HG02642 (cell line): ENCODE measurements at regions not wholly inside any gene's neighbourhood (a gene's known extent, or its start where the extent isn't known, plus 50 kb on each side); places are given as distances from the start of the nearest gene placed in this dataset.
"Not testable (repeated sequence)": the region's sequence is repeated elsewhere in the genome, so short reads cannot be mapped to it uniquely, and the experiment has no call there.

Experiments used
- ATAC-seq: cut with Tn5 transposase; IDR thresholded peaks from one replicate; pipeline ENCODE4 v1.9.1; 2021; ENCODE audit warnings: mild to moderate bottlenecking; ENCODE audit not compliant: unreplicated experiment, poor library complexity

DNA sequence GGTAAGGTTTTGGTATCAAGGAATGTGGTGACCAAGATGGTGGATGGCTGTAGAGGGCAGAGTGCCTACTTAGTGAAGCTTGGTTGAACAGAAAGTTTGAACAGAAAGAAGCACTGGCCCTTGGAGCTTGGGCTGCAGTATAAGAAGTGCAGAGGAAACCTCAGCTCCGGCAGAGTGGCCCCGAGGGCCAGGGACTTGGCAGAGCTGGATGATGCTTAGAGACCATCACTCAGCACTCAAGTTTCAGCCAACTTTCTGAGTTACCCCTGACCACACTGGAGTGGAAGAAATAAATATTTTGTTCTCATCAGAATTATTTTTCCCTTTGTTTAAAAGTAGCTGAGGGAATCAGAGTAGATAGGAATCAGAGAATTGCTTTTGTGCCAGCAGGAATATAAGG, 336.7 kb downstream of the C7orf25 start:
- no peak for ATAC-seq

DNA sequence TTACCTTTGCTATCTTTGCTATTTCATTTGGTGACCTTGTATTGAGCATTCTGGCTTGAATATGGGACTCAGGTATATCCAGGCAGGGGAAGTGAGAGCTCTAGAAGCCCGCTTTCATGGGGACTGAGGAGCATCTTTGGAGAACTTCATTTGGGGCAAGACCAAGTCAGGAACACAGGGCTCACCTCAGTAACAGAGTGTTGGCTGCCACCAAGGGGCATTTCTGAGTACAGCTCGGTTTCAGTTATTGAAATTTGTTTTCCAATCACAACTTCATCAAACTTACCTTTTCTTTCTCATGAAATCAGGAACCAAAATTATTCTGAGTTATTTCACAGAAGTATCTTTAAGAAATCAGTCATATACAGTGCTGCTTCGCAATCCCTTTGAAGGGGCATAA, 337.2 kb downstream of the C7orf25 start:
- no peak for ATAC-seq

DNA sequence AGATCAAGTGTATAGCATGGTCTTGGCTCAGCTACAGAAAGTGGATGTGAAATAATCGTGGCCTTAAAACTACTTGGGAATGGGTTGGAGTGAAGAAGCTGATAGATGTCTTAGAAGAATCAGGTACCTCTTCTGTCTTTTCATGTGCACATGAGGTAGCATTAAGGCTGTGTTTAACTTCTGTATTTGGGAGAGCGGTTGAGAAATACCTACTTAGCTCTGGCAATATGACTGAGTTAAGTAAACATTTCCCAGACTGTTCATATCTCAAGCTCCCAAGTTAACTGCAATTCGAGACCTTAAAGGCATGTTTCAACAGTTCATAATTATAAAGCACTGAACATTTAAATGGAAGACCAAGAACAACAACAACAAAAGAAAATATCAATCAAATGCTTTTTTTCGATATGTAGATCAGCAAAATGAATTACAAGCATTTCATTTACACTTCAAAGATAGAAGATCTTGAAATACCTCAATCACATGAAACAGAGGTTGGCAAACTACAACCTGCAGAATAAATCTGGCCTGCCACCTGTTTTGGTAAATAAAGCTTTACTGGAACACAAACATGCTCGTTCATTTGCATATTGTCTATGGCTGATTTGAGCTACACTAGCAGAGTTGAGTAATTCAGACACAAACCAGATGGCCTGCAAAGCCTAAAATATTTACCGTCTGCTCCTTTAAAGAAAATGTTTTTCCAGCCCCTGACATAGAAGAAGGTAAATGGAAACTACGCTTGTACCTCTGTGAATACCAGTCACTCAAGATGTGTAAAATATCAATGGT, 337.1 kb upstream of the GLI3 start:
- ATAC-seq: no peak

DNA sequence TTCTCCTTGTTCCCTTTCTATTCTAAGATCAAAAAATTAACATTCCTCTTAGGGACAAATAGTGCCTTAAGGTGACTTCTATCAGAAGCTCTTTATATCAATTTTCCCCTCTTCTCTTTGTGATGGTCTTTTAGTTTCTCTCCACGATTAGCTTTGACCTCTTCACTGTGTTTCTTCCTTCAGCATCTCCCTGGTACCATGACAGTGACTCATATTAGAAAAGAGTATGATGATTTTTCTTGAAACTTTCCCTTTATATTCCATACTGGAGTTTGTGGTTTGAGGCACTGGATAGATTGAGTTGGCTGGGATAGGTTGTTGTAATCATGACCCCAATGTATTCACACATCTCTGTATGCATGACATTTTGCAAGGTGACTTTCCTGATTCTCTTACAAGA, 335.6 kb upstream of the GLI3 start:
- no peak for ATAC-seq

- no peak for ATAC-seq
Measured at GRCh38 chr7:42572056-42572455, 335.0 kb upstream of the GLI3 start.

DNA sequence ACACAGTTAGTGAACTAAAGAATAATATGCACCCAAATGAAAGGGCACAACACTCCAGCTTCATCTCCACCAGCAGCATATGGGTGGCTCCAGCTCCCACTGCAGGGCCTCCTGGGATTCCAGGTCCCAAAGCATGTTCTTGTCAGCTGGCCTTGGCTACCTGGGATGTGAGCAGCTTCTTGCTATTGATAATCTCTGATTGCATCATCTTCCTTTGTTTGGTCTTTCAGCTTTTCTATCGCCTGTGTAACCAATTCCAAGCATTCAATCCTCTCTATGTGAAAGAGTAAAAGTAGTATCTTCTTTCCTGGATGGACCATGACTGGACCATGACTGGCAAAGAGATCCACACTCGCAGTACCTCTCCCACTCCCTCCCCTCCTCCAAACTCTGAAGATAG, 333.9 kb upstream of the GLI3 start:
- no peak for ATAC-seq

- ATAC-seq: no peak
Measured at GRCh38 chr7:42567051-42567450, 330.0 kb upstream of the GLI3 start.

DNA sequence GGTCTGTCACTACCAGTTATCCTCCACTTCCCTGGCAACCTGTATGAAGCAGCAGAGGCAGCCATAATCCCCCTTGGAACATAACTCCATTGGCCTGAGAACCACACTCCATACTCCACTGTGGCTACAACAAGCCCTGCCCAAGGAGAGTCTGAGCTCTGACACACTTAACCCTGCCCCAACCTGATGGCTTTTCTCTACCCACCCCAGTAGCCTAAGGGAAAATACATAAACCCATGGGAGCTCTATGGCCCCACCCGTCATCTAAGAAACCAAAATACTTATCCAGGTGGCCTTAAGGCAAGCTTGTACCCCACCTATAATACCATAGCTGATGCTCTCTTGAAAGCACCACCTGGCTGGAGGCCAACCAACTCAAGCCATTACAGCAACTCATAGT, 324.8 kb upstream of the GLI3 start:
- ATAC-seq: no peak

DNA sequence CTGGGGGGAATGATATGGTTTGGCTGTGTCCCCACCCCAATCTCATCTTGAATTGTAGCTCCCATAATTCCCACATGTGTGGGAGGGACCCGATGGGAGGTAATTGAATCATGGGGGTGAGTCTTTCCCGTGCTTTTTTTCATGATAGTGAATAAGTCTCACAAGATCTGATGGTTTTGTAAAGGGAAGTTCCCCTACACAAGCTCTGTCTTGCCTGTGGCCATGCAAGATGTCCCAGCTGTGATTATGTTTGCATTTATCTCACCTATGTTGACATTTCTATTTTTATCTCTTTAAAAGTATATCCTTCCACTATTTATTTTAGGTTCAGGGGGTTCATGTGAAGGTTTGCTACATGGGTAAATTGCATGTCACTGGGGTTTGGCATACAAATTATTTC, 323.9 kb upstream of the GLI3 start:
- no peak for ATAC-seq

- not testable (repeated sequence) for ATAC-seq
Measured at GRCh38 chr7:42554932-42555331, 317.9 kb upstream of the GLI3 start.

DNA sequence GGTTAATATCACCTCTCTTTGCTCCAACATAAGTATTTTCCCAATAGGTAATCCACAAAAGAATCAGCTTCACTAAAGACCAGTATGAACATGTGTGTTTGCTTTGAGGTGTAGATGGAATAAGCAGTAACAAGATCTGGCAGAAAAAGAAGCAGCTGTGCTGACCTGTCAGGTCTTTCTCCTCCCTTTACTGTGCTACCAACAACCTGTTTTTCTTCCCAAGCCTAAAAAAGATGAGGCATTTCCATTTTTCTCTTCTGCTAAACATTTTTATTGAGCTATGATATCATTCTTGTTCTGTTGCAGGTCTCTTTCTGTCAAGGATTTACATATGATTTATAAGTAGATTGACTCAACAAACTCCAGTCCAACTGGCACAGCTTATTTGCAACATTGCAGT, 315.2 kb upstream of the GLI3 start:
- ATAC-seq: no peak

DNA sequence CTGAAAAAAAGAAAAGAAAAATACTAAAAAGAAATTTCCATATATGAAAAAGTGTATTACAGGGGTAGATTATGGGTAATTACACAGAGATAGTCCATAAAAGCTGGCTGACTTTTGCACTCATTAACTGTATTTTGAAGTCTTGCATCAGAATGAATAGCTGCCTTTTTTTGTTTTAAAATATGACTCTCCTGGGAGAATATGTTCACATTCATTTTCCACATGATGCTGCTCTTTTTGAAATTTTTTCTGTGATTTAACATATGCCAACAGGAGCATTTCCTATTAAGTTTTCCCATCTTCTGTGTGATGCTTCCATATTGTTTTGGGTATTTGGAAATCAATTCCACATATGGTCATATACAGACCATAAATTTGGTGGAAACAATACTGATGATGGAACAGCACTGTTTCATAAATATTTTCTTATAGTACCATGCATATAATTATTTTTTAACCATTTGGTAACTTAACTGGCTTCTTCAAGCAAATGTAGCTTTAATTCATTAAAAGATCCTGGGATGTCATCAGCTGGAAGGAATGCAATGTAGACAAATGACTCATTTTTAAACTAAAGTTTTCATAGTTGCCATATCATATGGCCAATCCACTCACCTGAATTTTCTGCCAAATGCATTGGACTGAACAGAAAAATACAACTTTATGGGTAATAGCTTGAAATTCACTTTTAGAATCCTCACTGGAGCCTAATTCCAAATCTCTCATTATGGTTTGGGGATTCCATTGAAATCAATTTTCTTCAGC, 313.9 kb upstream of the GLI3 start:
- no peak for ATAC-seq

- ATAC-seq: no peak
Measured at GRCh38 chr7:42549866-42550485, 313.0 kb upstream of the GLI3 start.

DNA sequence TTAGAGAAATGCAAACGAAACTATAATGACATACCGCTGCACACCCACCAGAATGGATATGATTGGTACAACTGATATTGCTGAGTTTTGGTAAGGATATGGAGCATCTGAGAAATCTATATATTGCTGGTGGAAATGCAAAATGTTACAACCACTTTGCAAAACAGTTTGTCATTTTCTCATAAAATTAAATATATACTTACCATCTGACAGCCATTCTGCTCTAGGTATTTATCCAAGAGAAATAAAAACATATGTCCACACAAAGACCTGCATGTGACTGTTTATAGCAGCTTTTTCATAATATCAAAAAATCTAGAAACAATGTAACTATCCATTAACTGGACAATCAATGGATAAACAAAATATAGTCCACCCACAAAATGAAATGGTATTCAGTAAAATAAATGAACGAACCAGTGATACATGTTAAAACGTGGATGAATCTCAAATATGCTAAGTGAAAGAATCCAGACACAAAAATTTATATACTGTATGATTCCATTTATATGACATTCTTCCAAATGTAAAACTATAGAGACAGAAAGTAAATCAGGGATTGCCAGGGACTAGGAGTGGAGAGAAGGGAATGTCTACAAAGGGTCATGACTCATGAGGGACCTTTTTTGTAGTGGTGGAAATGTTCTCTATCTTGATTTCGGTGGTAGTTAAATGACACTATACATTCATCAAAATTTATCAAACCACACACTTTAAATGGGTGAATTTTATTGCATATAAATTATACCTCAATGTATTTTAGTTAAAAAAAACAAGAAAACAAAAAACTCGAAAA, 312.0 kb upstream of the GLI3 start:
- no peak for ATAC-seq

GRCh38 chr7:42545049-42545724, 308.2 kb upstream of the GLI3 start:
- no peak for ATAC-seq

GRCh38 chr7:42543953-42544352, 306.9 kb upstream of the GLI3 start:
- no peak for ATAC-seq

- not testable (repeated sequence) for ATAC-seq
Measured at GRCh38 chr7:42542446-42542845, 305.4 kb upstream of the GLI3 start.

- ATAC-seq: no peak
Measured at GRCh38 chr7:42534441-42534840, 297.4 kb upstream of the GLI3 start.

DNA sequence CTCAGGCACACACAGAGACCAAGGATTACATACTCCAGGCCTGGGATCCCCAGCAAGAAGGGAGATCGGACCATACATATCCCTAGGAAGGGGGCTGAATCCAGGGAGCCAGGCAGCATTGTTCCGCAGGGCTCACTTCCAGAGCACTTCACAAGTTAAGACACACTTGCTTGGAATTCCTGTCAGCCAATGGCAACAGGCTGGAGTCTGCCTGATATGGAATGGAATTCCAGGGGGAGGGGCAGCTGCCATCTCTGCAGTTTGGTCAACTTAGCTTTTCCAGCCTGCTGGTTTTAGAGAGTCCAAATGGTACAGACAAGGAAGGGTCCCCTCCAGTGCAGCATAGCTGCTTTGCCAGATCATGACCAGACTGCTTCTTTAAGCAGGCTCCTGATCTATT, 290.0 kb upstream of the GLI3 start:
- ATAC-seq: no peak
